SKM-1 (cell line): ENCODE measurements at regions not wholly inside any gene's neighbourhood (a gene's known extent, or its start where the extent isn't known, plus 50 kb on each side); places are given as distances from the start of the nearest gene placed in this dataset.

Experiments used
- DNase-seq: peaks from one replicate; lab custom pipeline; 2025; ENCODE audit not compliant: unreplicated experiment; lab: John Stamatoyannopoulos, UW

DNA sequence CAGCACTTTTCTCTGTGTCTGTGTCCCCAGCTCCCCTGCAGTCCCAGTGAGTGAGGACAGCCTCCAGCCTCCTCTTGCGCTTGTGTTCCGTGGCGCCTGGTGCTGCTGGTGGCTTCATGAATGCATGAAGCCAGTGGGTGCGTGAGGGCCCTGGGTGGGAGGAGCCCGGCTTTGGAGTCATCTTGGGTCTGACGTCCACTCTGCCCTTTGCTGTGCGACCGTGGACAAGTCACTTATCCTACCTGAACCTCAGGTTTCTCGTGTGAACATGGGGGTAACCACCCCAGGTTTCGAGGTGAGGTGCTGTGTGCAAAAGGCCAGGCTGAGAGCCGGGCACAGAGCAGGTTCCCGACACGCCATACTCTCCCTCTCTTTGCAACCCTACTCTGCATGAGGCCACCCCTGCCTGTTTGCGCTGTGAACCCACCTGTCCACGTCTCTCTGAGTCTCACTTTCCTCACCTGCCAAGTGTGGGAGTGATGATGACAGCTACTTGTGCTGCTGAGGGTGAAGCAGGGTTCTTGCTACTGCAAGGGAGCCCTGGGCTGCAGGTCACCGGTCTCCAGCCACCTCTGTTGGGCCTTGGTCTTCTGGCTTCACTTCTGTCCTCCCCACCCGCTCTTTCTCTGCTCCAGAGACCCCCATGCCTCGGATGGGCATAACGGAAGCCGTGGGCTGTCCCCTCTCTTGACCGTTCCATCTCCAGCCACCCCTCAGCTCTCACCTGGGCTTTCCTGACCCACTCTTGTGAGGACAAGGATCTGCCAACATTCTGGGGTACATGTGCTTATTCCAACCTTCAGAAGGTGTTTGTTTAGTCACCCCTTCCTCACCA lies 537.6 kb downstream of the TBC1D22A start:
- no peak for DNase-seq

DNA sequence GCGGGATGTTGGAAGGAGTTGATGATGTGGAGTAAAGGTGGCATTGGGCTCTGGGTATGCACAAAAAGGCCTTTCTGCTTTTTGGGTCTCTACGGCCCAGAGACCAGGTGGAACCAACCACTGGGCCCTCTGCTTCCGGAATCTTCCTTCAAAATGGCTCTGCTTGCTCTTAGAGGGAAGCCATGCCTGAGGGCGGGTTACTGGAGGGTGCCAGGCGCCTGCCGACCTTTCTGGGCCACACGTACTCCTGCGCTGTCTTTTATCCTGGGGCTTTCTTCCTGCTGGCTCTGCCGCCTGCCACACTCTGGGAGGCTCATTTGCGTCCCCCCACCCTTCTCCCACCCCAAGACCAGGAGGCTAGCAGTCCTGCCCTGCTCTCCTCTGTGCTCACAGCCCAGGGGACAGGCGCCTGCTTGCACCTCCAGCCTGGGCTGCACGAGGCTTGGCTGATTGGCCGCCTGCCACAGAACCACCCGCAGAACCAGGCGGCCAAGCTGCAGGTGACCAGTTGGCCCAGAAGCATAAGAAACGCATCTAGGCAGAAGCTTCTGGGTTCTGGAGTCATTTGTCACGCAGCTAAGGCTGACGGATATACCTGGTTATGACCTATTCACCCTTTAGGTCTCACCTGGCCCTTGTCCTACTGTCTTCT lies 536.9 kb downstream of the TBC1D22A start:
- DNase-seq: no peak

GRCh38 chr22:47298017-47298785 lies 535.8 kb downstream of the TBC1D22A start:
- DNase-seq: no peak

- no peak for DNase-seq
Measured at GRCh38 chr22:47297261-47298016, 535.0 kb downstream of the TBC1D22A start.

DNA sequence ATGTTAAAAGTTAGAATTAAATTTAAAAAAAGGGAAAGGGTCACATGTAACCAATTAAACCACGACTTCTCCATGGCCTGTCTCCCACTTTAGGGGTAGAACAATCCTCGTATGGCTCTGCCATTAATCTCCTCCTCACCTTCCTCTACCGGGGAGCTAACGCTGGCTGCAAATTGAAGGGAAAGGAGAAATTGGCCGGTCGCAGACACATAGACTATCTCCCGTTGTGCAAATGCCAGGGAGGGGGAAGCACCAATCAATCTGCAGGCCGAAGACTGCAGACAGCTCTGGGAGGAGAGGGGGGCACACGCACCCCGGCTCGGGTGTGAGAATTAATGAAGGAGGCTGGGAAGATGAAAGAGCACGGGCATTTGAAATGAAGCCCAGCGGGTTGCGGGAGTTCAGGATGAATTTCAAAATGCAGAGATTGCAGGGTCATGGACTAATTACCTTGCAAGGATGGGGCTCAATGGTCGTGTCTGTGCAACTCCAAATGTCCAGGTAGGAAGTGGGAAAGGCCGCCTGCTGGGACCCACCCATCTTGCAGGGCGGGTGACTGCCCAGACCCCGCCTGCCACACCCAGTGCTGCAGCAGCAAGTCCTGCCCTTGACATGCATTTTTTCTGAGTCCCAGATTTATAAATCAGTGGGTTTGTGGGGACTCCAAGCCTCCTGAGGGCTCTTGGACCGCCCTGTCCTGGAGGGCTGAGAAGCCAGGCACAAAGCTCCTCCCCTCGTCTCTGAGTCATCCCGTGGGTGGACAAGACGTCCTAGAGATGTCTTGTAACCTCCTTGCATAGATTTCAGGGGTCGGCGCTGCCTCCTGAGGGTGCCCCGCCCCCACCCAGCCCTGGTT lies 534.2 kb downstream of the TBC1D22A start:
- DNase-seq: no peak

GRCh38 chr22:47295982-47296381 lies 533.5 kb downstream of the TBC1D22A start:
- DNase-seq: no peak

- DNase-seq: no peak
Measured at GRCh38 chr22:47295226-47295901, 532.9 kb downstream of the TBC1D22A start.

- no peak for DNase-seq
Measured at GRCh38 chr22:47294576-47294975, 532.1 kb downstream of the TBC1D22A start.

DNA sequence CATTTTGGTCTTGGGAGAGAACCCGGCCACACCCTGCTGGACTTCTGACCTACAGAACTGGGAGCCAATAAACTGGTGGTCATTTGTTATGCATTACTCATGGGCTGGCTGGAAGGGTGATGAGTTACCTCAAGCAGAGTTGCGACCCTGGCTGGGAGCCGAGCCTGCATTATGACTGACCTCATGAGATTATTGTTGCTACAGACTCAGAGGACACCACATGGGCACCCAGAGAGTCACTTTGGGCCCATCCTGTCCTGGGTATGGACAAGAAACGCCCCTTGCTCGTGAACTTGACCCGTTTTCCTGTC lies 531.7 kb downstream of the TBC1D22A start:
- no peak for DNase-seq

DNA sequence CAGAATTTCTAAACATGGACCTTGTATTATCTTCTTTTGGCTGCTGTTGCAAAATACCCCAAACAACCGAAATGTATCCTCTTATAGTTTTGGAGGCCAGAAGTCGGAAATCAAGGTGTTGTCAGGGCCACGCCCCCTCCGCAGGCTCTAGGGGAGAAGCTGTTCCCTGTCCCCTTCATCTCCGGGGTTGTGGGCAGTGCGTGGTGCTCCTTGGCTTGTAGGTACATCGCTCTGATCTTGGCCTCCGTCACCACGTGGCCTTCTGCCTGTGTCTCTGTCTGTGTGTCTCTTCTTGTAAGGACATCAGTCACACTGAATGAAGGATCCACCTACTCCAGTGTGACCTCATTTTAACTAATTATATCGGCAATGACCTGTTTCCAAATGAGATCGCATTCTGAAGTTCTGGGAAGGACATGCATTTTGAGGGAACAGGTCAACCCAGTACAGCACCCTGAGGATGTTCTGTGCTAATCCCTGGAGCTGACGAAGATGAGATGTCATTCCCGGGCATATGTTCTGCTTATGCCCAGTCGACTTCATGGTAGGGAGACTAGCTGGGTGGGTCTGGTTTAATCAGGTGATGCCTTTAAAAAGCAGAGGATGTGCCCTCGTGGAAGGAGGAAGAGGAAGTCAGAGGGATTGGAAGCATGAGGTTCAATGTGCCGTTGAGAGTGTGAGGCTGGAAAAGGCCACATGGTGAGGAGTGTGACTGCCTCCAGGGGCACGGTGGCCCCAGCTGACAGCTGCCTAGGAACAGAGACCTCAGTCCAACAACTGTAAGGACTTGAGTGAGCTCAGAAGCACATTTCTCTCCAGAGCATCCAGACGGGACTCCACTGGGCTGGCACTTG lies 531.1 kb downstream of the TBC1D22A start:
- no peak for DNase-seq

DNA sequence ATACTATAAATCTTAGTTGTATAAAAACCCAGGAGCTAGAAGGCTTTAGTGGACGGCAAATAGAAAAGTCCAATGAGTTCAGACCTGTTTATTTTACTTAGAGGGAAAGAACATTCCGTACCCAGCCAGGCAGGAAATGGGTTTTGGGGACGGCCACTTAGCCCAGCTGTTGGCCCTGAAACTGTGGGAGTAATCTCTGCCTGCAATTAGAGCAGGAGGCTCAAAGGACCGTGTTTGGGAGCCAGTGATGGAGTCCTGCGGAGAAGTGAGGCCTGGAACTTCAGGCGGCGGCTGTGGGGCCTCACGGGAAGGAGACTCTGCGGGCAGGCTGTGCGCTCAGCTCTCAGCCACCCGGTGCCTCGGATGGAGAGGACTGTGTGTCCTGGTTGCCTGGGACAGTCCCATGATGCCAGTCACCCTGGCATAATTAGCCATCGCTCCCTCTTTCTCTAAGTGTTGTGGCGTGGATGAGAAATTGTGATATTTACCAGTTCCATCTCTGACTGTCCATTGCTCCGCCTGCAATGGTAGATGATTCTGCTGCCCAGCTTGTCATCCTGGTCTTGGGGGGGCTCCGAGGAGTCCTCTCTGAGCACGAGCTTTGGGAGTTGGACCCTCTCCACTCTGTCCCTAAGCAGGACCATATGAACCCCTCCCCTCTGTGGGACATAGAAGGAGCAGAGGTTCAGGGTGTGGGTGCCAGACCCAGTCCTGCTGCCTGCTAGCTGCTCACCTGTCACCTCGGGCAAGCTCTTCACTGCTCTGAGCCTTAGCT lies 530.3 kb downstream of the TBC1D22A start:
- no peak for DNase-seq

DNA sequence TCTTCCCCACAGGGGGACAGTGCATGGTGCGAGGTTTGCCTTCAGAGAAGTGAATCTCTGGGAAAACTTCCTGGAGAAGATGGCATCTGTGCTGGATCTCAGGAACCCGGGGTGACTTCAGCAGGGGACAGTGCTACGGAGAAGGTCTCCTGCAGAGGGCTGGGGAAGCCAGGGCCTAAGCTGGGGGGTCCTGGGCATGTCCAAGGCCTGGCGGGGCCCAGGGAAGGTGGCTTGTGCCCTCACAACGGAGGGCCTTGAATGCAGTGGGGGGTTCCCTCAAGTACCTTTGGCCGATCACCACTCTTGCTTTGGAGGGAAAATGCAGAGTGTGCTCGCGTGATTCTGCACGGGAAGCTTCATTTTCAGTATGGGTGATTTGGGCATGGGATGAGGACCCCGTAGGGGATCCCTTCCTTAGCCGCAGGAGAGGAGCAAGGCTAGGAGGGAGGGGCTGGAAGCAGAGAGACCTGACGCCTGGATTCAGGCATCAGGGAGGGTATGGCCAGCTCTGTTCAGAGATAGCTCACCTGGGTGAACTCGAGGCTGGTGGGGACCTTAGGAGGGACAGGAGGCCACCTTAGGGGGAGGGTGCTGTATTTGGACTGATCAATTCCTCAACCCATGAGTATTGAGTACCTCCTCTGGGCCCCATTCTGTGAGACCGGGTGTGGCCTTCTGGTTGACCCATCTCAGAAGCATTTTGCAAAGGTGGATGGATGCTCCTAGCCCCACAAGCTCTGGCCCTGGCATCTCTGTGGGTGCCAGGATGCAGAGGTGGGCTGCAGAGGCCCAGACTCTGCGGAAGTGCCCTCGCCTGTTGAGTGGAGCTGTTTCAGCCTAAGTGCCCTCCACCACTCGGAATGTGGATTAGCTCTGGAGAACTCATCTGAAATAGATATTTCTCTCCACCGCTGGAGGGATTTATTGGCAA lies 529.4 kb downstream of the TBC1D22A start:
- no peak for DNase-seq

- DNase-seq: no peak
Measured at GRCh38 chr22:47290706-47291430, 528.4 kb downstream of the TBC1D22A start.

DNA sequence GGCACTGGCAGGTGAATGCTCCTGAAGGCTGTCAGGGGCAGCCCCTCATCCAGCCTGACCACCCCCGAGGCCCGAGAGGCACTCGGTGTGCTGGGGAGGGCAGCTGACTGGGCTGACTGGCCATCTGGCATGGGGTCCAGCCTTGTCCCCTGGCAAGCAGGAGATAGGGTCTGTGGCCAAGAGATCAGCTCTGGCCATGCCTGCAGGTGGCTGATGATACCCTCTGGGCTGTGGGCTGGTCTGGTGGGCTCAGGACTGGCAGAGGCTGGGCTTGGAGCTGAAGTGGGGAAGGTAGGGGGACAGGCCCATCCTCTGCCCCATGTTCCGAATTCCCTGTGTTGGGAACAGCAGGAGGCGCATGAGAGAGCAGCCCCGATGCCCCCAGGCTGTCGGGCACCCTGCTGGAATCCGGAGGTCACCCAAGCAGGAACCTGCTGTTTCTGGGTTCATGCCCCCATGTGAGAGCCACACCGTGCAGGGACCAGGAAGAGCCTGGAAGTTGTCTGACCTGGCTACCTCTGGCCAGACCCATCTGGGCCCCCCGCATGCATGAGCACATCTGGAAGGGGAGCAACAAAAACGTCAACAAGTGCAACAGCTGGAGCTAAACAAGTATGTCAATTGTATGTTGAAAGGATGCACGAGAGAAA lies 527.0 kb downstream of the TBC1D22A start:
- no peak for DNase-seq

GRCh38 chr22:47288680-47289079 lies 526.2 kb downstream of the TBC1D22A start:
- DNase-seq: no peak

DNA sequence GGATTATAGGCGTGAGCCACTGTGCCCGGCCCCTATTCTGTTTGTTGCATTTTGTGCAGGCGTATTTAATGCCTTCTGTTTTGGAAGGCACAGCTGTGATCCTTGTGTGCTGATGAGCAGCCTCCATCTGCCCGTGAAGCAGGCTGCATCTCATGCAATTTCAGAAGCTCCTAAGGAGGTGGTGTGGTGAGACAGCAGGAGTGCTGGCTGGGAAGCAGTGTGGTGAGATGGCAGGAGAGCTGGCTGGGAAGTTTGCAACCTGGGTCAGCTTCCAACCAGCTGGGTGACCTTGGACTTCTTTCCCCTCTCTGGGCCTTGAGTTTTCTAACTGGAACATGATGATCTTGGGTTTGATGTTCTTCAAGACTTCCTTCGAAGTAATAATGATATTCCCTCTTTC lies 525.1 kb downstream of the TBC1D22A start:
- no peak for DNase-seq
